Stimulated activated CD4-positive, alpha-beta T cell treated with anti-CD3 and anti-CD28 coated beads, Interleukin-12 subunit alpha, Interleukin-12 subunit beta, amount 100 ng/mL, for 24 hours (primary cell): ENCODE measurements at regions not wholly inside any gene's neighbourhood (a gene's known extent, or its start where the extent isn't known, plus 50 kb on each side); places are given as distances from the start of the nearest gene placed in this dataset.
"Not testable (repeated sequence)": the region's sequence is repeated elsewhere in the genome, so short reads cannot be mapped to it uniquely, and the experiment has no call there.

Experiments
- DNase-seq, 2 experiments: peaks; one replicate each; pipeline ENCODE4 v3.0.0-alpha.2; 2020; ENCODE audit warnings: low read depth in 2 of 2

DNA sequence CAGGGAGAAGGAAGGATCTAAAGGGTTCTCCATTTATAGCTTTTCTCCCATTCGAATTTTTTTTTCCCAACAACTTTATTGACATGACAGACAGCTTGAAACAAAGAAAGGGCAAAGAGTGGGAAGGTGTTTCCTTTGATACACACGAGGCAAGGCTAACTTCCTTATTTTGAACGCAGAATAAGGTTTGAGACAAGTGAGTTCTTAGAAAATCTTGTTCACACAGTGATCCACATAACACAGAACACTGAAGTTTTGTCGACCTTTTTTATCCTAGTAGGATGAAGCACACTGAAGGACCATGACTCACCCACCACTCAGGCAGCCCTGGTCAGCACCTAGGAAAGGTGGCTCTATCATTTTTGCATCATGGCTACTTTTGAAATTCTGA, 425.8 kb upstream of the MDFIC2 start:
- DNase-seq, result no peak

DNA sequence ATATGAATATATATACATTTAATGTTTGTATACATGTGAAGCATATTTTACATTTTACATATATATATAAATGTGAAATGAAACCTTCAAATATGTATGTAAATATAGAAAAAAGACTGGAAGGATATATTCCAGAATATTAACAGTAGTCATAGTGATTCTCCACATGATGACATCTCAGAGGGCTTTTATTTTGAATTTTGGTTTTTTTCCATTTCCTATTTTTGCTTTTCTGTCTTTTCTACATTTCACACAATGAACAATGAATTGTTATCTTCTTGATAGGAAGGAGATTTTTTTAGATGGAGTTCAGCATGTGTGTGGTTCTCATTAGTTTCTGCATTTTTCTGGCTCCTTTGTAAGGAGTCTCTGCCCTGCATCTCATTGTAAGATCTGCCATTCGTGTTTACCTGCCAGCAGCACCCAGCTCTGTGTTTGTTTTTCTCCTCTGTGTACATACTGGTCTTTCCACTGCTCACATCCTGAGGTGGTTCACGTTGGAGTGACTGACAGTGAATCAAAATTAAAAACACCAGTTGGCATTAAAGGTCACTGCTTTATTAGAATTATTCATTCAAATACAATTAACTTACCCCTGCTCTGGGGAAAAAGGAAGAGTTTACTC, 425.3 kb upstream of the MDFIC2 start:
- DNase-seq, result no peak

DNA sequence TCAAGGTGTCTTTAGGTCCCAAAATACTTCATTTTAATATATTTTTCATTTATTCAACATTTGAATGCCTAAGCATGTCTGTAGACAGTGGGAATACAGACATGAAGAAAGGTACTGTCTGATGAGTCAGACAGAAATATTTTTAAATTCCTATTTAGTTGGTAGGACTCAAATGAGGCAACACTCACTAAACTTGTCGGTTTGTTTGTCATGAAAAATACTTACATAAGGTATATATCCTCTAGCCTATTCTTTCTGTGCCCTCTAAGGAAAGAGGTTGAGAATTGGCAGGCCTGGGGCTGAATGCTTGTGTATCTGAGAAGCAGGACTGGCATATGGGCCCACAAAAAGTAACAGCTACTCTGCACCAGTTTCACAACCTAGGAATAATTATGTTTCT, 423.6 kb upstream of the MDFIC2 start:
- DNase-seq, result no peak

DNA sequence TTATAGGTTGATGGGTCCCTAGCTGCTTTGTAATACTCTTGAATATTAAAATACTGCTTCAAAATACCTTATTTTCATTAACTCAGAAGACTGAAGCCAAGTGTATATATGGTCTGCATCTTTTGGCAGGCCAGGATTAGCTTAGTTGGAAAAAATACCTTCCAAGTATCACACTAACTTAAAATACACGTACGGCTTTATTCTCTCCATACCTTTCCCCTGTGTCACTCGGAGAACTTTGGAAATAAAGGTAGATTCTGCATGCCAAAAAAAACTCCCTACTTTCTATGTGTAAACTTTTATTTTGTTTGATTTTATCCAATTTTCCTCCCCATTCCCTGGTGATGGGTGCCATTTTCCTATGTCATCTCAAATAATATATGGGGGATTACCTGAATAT, 422.3 kb upstream of the MDFIC2 start:
- DNase-seq, result no peak

DNA sequence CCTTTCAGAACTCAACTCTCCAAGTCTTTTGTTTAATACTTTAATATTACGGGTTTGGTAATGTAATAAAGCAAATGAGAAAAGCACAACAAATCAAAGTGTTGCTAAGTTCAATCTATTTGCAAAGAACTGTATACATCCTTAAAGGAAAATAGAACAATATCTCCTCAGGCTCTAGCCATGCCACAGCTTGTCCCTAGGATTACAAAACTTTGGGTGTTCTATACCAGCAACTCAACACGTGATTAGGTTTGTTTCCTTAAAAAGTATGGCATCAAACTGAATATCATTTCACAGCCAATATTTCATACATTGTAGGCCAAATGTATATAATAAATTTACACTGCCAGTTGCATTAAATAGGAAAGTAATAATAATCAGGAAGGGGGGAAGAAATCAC, 418.6 kb upstream of the MDFIC2 start:
- no peak for DNase-seq

DNA sequence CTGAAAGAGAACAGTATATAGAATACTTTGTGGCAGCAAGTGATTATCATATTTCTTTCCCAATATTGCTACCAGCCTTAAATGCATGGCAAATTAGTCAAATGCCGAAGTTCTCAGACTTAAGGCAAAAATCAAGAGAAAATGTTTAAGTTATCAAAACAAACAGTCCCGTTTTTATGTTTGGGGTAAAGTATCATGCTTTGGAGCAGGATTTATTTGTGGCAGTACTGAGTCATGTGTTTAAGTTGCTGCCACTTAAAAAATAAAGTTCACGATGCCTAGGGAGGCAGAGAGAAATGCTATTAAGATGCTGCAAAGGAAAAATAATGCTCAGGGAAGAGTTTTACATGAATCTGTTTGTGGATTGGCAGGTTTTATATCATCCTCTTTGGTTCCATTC, 417.4 kb upstream of the MDFIC2 start:
- no peak for DNase-seq

DNA sequence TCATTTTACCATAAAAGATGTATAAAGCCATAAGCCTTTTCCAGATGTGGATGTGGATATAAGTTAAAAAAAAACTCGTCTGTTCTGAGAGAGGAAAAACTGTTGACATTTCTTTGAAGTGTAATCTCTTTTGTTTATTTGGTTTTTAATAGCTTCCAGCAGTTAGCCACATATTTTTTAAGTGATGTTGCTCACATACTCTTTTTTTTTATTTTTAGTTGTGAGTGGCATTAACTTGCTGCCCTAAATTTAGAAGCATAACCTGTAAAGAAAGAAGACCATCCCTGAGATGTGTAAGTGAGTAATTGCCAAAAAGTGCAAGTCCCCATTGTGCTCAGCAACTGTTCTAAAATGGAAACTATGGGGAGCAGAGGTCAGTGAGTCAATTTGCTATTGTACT, 415.9 kb upstream of the MDFIC2 start:
- DNase-seq, result no peak

DNA sequence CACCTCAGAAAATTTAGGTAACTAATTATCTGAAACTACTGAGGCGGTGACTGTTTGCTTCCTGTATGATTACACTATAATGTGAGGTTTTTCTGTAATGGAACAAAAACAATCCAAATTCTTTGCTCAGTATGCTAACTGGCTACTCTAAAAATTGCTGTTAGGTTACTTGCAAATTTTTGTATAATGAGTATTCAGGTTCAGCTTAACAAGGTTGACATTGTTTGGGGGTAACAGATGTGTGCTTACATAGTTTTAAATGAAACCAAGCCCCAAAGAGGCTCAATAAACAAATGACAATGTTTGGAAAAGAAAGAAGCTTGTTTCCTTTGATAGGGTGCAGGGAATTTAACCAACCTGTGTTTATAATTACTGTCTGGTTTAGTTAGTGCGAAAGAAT, 414.5 kb upstream of the MDFIC2 start:
- no peak for DNase-seq

DNA sequence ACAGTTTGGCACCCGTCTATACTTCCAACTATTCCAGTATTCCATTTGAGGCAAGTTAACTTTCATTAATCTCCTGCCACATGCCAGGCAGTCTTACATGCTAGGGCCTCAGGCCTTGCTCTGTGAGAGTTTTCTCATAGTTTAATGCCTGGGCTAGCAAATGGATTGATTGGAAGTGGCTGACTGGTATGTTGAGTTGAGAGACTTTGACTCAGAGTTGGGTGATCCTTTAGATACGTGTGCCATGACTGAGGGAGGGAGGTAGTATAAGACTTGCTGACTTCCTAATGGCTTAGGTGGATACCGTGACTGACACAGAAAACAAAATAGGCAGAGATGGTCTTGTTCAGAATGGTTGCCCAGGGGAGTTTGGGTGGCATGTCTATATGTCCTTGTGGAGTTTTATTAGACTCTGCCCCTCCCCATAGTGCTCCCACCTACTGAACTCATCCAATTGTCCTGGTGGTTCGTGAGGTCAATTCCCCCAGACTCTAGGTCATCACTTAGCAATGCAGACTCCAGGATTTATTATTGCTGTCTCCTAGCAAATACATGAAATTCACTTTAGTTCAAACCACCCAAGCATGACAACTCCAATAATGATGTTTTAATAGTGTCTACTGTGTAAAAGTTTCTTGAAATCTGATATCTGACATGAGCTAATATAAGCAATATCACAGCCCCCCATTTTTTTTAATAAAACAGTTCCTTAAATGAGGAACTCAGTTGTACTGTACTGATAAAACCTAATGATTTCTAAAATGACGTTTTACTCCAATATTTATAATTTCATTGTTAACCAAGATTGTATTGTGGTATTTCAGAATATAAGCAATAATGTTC, 413.9 kb upstream of the MDFIC2 start:
- no peak for DNase-seq

DNA sequence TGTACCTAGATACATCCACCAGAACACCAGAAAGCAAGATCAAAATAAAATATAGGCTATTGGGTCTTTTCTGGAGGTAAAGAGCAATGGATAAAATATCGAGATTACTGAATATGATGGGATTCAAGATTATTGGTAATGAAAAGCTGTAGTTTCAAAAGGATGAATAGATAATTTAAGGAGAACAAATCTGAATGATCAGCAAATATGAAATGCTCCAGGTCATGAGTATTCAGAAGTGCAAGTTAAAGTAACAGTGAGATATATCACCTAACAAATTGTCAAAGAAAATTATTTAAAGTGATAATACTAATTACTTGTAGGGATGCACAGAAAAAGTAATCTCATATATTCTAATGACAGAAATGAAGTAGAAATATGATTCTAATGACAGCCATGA, 409.6 kb upstream of the MDFIC2 start:
- no peak for DNase-seq

DNA sequence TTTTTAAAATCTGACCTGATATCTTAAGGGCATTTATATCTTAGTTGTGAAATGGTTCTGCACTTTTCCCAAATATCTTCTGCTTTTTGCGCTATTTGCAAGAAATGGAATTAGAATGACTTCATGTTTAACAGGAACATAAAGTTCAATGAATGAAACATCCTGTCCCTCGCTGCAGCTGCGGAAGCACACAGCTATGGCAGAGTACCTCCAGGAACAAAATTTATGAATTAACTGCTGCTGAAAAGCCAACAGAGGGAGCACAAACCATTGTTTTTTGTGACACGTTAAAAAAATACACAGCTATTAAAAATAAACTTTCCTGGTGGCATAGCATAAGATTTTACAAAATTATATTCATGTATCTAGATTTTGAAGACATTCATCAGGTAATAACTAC, 404.4 kb upstream of the MDFIC2 start:
- DNase-seq, result no peak

DNA sequence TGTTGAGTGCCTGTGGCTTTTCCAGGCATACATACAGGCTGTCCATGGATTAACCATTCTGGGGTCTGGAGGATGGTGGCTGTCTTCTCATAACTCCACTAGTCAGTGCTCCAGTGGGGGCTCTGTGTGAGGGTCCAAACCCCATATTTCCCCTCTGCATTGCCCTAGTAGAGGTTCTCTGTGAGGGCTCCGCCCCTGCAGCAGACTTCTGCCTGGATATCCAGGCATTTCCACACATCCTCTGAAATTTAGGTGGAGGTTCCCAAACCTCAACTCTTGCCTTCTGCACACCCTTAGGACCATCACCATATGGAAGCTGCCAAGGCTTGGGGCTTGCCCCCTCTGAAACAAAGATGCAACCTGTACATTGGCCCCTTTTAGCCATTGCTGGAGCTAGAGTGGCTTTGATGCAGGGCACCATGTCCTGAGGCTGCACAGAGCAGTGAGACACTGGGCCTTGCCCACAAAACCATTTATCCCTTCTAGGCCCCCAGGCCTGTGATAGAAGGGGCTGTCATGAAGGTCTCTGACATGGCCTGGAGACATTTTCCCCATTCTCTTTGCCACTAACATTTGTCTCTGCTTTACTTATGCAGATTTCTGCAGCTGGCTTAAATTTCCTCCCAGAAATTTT, 400.1 kb upstream of the MDFIC2 start:
- no peak for DNase-seq

DNA sequence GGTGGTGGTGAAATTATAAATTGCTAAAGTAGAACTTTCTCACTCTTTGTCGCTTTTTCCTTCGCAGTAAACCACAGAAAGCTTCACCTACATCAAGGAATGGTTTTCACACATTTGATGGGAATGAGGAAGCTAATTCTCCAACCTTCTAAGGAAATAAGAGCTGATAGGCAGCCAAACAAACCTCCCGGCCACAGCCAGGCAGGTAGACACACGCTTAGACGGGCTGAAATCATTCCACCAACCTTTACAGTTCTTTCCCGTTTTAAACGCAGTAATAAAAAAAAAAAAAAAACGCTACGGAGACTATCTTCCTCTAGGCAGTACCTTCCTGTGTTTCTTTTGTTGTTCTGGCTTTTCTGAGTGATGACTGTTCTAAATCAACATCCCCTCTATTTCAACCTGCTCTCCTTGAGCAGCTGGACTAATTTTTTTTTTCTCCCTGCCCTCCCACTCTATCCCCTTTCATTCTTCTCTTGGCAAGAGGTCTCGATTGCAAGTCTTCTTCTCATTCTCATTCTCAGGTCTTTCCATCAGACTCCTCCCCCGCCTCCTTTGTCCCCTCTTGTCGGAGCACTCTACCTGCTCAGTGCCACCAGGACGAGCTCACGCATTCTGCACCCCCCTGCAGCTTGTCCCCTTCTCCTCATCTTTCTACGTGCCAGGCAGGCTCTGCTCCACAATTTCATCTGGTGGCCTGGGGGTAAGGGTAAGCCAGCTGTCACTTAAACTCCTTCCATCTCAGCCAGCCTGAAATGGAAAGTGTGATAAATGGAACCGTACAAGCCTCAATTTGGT, 391.1 kb upstream of the MDFIC2 start:
- DNase-seq, result no peak

DNA sequence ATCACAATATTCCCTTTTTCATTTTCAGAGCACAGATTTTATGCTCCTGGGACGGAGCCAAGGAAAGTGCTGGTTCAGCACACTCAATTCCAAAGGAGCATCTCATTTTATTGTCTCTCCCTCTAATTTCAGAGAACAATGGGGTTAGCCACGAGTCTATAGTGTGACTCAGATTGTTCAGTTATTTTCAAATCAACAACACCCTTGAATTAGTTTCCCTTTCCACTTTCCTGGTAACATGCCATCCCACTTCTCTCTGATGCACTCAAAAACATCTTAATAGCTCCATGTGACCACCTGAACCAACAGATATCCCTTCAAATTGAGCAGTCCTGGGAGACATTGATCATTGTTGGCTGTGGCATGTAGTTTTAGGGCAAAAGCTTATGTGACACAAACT, 389.7 kb upstream of the MDFIC2 start:
- no peak for DNase-seq

DNA sequence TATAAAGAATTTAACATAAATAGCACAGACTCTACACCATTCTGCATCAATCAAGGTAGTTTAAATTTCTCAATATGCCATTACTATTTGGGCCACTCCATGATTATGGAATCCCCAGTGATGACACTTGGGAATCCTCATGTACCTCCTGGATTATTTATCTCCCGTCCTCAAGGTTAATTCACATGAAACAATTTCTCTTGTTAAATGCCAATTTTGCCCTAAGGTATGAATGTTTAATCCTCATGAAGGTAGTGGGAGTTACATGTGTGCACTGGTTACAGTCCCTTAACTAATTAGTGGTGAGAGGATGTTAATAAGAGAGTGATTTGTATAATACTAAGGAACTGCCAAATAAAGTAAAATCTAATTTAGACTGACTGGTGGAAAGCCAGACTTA, 372.3 kb upstream of the MDFIC2 start:
- DNase-seq, result no peak

DNA sequence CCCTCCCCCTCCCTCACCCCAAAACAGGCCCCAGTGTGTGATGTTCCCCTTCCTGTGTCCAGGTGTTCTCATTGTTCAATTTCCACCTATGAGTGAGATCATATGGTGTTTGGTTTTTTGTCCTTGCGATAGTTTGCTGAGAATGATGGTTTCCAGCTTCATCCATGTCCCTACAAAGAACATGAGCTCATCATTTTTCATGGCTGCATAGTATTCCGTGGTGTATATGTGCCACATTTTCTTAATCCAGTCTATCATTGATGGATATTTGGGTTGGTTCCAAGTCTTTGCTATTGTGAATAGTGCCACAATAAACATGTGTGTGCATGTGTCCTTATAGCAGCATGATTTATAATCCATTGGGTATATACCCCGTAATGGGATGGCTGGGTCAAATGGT, 363.4 kb upstream of the MDFIC2 start:
- DNase-seq, result not testable (repeated sequence)

DNA sequence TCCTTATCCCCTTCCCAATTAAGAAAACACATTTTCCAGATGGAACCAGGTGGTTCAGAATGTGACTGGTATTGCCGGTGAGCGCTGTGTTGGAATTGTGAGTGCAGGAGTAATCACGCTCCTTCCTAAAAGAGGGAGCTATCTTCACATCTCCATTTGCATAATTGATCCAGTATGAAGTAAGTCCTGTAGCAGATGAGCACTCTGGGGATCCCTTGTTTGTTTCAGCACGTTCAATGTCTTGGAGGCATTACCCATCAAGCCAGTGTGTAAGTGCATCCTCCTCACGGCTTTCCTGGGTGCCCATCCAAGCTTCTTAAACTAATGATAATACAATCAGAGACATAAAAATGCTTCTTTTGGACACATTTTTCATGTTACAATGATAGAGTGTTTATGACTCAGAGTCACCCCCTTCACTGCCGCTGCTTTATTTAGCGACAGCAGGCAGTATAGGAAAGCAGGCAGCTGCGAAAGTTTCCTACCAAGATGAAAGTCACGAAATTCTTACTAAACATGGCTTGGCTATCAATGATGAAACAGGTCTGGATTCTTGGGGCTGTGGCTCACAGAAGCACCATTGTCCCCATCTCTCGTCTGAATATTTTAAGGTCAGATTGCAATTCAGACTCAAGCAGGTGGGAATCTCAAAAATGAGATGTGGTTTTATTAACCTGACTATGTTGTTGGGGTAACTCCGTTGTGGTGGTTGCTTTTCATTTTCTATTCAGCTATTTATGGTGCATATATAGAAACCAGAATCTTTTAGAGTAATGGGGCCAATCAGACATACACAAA, 346.3 kb upstream of the MDFIC2 start:
- no peak for DNase-seq

DNA sequence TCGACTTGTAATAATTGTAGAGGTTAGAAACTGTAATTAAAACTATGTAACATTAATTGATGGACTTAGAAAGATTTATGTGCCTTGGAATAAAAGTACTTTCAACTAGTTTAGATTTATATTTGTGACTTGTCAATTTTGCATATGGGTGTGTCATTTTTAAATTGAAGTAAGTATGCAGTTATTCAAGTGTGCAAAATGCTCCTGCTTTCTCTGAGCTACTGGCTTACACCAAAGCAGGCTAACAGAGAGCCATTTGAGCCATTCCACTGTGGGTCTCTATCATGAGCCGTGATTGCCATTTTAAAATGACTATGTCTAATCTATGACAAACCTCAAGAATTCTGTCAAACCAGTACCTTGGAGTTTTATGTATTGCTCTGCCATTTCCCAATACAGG, 345.0 kb upstream of the MDFIC2 start:
- no peak for DNase-seq

DNA sequence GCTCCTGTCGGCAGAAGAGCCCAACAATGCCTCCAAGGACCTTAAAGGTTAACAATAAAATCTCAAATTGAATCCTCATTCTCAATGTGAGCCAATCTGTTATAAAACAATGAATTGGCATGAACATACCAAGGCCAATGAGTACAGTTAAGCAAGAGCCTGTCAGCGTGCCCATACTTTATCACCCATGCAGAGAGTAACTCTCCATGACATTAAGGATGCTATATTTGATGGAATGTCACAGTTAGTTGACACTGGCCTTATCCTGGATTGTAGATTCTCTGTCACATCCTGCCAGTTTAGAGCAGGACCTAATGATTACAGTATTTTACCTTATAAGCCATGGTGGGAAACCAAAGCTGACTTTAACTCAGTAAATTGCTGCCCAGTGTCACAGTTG, 335.4 kb upstream of the MDFIC2 start:
- DNase-seq, result no peak

DNA sequence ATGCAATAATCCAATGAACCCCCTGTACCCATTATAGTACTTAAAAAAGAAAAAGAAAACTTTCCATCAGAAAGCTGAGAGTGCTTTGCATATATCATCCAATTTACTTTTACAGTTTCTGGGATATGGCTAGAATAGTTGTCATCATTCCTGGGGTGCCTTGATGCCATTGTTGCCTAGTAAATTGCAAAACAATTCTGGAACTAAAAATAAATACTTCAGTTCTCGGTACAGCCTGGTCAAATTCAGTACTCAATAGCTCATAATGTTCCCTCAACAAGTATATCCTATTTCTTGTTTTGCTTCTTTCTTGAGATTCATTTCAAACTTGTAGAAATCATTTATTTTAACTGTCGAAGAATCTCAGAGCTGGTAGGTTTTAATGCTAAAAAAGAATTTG, 334.7 kb upstream of the MDFIC2 start:
- DNase-seq, result no peak

DNA sequence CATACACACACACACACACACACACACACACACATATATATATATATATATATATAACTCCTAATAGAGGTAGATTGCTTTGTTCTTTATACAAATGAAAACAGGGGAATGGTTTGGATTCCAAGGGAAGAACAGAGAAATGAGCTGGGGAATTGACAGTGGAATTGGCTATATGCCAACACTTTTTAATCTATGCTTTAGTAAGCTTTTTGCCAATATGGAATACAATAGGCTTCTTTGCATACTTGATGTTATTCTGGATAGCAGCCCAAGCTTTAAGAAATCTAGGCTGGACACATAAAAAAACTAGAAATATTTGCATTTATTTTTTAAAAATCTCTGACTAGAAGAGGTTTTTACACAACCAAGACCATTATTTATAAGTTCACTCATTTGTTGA, 334.2 kb upstream of the MDFIC2 start:
- DNase-seq, result no peak

DNA sequence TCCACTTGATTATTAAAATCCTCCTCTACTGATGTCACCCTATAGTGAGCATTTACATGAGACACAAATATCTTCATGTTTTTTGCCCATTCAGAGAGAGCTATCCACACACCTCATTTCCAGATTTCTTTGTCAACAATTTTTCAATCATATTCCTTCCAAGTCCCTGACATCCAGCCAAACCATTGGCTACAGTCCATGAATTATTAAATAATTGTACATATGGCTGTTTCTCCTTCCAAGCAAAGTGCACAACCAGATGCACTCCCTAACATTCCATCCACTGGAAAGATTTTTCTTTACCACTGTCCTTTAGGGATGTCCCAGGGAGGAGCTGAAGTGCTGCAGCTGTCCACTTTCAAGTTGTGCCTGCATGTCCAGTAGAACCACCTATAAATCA, 328.0 kb upstream of the MDFIC2 start:
- no peak for DNase-seq
